A673 (cell line): ENCODE measurements at regions not wholly inside any gene's neighbourhood (a gene's known extent, or its start where the extent isn't known, plus 50 kb on each side); places are given as distances from the start of the nearest gene placed in this dataset.

ENCODE experiments used
- BruUV-seq: library from RNA; stranded (reverse); fragments of 400-500 nt; replicated peaks from 2 replicates; lab custom pipeline; 2021; lab: Mats Ljungman, UMichigan
- CTCF ChIA-PET: fragments of 300-600 bp; sonication (Branson Sonifier 250); formaldehyde crosslinking; loops from one replicate; lab custom pipeline; 2022; ENCODE audit warnings: antibody characterized with exemption; lab: Charles Lee
- POLR2A ChIA-PET: fragments of 300-600 bp; sonication (Branson Sonifier 250); formaldehyde crosslinking; loops from one replicate; lab custom pipeline; 2022; ENCODE audit warnings: antibody characterized with exemption; ENCODE audit not compliant: low non-redundant PET; lab: Charles Lee
- DNase-seq: peaks from one replicate; pipeline ENCODE4 v3.0.0-alpha.2; 2015; ENCODE audit warnings: low spot score
- H3K27ac ChIP-seq: fragments of 200-600 bp; sonication (generic); 2 replicates; pipeline ENCODE4 v1.5.1; 2016; ENCODE audit warnings: mixed run types, low read depth, mild to moderate bottlenecking, mixed read lengths, antibody characterized with exemption, low read length; ENCODE audit not compliant: poor library complexity, severe bottlenecking
- H3K27me3 ChIP-seq: fragments of 200-600 bp; sonication (generic); replicated peaks from 2 replicates; pipeline ENCODE4 v1.6.1; 2017; ENCODE audit warnings: mixed run types, low read depth, mild to moderate bottlenecking, mixed read lengths, antibody characterized with exemption, low read length; ENCODE audit not compliant: insufficient read depth, poor library complexity
- H3K36me3 ChIP-seq: fragments of 200-600 bp; sonication (generic); 2 replicates; pipeline ENCODE4 v1.6.1; 2016; ENCODE audit warnings: mixed run types, mild to moderate bottlenecking, mixed read lengths, antibody characterized with exemption, low read length; ENCODE audit not compliant: insufficient read depth, poor library complexity, severe bottlenecking
- H3K4me1 ChIP-seq: fragments of 200-600 bp; sonication (generic); 2 replicates; pipeline ENCODE4 v1.6.1; 2017; ENCODE audit warnings: mixed run types, mild to moderate bottlenecking, mixed read lengths, antibody characterized with exemption, low read length; ENCODE audit not compliant: insufficient read depth, poor library complexity, severe bottlenecking
- H3K4me3 ChIP-seq: fragments of 200-600 bp; sonication (generic); 2 replicates; pipeline ENCODE4 v1.5.1; 2016; ENCODE audit warnings: low read depth, mixed run types, mild to moderate bottlenecking, mixed read lengths, low read length; ENCODE audit not compliant: poor library complexity, severe bottlenecking
- H3K9me3 ChIP-seq: fragments of 200-600 bp; sonication (generic); 2 replicates; pipeline ENCODE4 v1.6.1; 2016; ENCODE audit warnings: mixed run types, low read depth, mild to moderate bottlenecking, mixed read lengths, antibody characterized with exemption, low read length; ENCODE audit not compliant: poor library complexity, severe bottlenecking
- CTCF ChIP-seq: fragments of 300-800, 200-600 bp; sonication (generic); conservative IDR thresholded peaks from 2 replicates; pipeline ENCODE4 v1.5.1; 2017; ENCODE audit warnings: low read depth, mild to moderate bottlenecking, antibody characterized with exemption, low read length, moderate library complexity, mixed read lengths
- EZH2 ChIP-seq: fragments of 200-600 bp; sonication (generic); IDR thresholded peaks from 2 replicates; pipeline ENCODE4 v1.6.1; 2017; ENCODE audit warnings: borderline replicate concordance, low read depth, mild to moderate bottlenecking, mixed read lengths, antibody characterized with exemption, low read length; ENCODE audit not compliant: poor library complexity, severe bottlenecking
- intact Hi-C: fragments of 100-400 bp; cut with micrococcal nuclease; formaldehyde crosslinking; loops from one replicate; pipeline ENCODE4 v1.10.0; 2022; ENCODE audit not compliant: unreplicated experiment

DNA sequence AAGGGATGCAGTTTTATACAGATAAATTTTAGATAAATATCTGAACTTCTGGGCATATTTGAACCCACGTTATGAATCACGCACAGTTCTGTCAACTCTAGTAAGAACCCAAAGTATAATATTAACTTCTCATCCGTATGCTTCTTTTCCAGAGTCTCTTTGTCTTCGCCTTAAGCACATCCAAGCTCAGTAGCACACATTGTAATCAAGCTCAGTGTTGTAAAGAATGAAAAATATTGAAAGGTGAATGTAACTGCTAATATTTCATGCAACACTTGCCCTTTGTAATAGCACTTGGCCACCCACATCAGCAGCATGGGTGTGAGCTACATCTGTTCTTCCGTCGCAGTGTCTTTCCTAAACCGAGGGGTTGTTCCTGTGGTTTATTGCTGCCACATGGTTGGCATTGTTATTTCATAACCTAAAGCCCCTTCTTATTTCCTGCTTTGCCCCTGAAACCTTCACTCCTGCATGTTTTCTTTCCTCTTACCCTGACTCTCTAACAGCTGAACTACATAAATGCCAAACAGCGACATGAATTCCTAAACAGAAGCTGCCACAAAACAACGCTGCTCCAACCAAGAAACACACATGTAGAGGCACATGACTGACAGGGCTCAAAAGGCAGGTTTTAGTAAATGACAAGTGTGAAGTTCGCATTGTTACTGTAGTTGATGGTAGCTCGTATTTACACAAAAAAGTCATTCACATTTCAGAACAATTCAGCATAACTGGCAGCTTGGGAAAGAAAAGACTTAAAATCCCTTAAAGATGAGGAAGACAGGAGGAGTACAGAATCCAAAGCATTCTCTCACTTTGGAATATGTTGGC is 190.1 kb upstream of the MEF2C start:
- TF ChIP-seq CTCF: no peak
- no peak for TF ChIP-seq EZH2
- ChIA-PET POLR2A (no interaction called here), CTCF (no interaction called here)
- Histone ChIP-seq H3K9me3 (no peaks in the 10 kb centered on the region), H3K4me1 (no peaks in the 10 kb centered on the region), H3K27ac (no peak overlapping the region), H3K4me3 (no peak overlapping the region), H3K27me3 (no peaks in the 10 kb centered on the region), H3K36me3 (no peaks in the 10 kb centered on the region)
- intact Hi-C loops: no loop called here
- no peak for DNase-seq
- no TSS peak for BruUV-seq

DNA sequence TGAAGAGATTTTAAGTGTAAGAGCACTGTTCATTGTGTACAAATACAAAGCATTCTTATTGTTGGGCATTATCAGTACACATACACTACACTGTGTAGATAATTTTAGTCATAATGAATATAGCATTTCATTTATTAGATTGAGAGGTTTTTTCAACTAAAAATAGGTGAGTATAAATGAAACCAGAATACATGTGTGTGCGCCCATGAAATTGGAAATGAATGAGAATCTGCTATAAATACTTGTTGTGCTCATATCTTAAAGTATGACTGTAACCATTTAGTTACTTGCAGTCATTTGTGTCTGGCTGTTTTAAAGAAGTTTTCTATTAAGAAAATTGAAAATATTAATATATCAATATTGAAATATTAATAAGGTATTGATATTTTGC is 189.0 kb upstream of the MEF2C start:
- Histone ChIP-seq H3K4me3 (no peak overlapping the region), H3K4me1 (no peaks in the 10 kb centered on the region), H3K27me3 (no peaks in the 10 kb centered on the region), H3K36me3 (no peaks in the 10 kb centered on the region), H3K27ac (no peak overlapping the region), H3K9me3 (no peaks in the 10 kb centered on the region)
- ChIA-PET POLR2A (no interaction called here), CTCF (no interaction called here)
- TF ChIP-seq CTCF (no peak), EZH2 (no peak)
- no TSS peak for BruUV-seq
- intact Hi-C loops: no loop called here
- DNase-seq: no peak

DNA sequence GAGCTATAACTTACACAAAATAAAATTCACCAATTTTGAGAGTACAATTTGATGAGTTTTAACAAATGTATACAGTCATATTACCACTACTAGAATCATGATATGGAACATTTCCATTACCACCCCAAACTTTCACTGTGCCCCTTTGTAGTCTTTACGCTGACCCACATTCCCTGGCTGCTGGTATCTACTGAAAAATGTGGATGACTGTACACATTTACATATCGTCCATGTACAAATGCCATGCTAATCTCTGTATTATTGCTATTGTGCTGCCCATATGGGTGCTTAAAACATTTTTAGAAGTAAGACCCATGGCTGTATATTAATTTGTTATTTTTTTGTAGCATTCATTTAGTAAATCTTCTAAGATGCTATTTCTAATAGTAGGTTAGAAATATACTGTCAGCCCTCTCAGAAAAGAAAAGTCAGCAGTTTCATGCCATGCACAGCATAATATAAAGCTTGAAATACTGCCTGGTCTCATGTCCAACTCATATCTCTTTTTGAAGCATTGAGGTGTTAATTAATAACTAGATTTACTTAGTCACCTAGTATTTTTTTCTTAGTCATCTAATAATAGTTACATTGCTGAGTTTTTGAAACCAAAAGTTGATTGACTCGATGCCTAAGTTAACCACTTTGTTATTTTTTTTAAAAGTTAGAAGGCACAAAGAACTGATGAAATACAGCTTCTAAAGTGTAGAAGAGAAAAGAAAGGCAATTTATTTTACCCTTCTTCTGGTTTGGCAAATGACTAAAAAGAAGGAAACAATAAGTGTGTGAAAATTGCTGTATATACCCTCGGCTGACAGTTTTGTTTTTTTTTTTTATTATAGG is 188.3 kb upstream of the MEF2C start:
- ChIA-PET POLR2A (no interaction called here), CTCF (no interaction called here)
- Histone ChIP-seq H3K36me3 (no peaks in the 10 kb centered on the region), H3K27ac (no peak overlapping the region), H3K9me3 (no peaks in the 10 kb centered on the region), H3K4me3 (no peak overlapping the region), H3K27me3 (no peaks in the 10 kb centered on the region), H3K4me1 (no peaks in the 10 kb centered on the region)
- TF ChIP-seq CTCF (no peak), EZH2 (no peak)
- BruUV-seq: no TSS peak
- intact Hi-C loops: no loop called here
- DNase-seq: no peak
